HG02798 (cell line): ENCODE measurements at regions not wholly inside any gene's neighbourhood (a gene's known extent, or its start where the extent isn't known, plus 50 kb on each side); places are given as distances from the start of the nearest gene placed in this dataset.
"Not testable (repeated sequence)": the region's sequence is repeated elsewhere in the genome, so short reads cannot be mapped to it uniquely, and the experiment has no call there.

Experiments
- ATAC-seq: cut with Tn5 transposase; IDR thresholded peaks from one replicate; pipeline ENCODE4 v1.9.1; 2021; ENCODE audit warnings: mild to moderate bottlenecking; ENCODE audit not compliant: unreplicated experiment, poor library complexity

DNA sequence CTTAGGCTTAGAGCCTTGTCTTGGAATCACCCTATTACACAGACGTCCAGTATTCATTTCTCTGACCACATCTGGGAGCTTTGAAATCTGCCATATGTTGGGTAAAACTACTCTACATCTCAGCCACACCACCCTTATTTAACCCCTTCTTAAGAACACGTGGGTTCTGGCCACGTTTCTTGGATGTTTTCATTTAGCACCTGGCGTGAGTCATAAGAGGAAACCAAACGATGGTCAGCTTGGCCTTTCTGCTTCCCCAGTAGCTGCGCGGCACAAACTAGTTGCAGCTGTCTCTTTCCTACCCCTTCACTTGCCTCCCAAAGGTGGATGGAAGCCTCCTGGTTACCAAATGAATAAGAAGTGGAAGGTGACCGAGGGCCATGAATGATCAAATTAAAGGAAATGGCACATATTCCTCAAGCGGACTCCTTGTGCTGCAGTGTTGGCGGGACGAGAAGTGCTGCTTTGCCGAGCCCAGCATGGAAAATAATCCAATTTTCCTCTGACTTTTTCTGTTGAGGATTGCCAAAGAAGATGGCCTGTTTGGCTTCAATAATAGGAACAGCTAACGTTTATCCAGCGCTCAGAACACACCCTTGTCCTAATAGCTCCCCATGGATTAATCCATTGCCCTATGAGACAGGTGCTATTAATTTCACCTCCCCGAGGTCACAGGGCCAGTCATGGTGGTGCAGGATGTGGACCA, 154.1 kb downstream of the ZNF664 start:
- peak; percentile 52 for ATAC-seq

DNA sequence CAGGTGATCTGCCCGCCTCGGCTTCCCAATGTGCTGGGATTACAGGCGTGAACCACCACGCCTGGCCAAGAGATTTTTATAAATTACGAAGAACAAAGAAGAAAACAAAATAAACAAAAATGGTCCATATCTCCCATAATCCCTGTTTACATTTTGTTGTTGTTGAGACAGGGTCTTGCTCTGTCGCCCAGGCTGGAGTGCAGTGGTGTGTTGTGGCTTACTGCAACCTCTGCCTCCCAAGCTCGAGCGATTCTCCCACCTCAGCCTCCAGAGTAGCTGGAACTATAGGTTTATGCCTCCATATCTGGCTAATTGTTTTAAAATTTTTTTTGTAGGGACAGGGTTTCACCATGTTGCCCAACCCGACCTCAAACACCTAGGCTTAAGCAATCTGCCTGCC, 156.1 kb downstream of the ZNF664 start:
- no peak for ATAC-seq

DNA sequence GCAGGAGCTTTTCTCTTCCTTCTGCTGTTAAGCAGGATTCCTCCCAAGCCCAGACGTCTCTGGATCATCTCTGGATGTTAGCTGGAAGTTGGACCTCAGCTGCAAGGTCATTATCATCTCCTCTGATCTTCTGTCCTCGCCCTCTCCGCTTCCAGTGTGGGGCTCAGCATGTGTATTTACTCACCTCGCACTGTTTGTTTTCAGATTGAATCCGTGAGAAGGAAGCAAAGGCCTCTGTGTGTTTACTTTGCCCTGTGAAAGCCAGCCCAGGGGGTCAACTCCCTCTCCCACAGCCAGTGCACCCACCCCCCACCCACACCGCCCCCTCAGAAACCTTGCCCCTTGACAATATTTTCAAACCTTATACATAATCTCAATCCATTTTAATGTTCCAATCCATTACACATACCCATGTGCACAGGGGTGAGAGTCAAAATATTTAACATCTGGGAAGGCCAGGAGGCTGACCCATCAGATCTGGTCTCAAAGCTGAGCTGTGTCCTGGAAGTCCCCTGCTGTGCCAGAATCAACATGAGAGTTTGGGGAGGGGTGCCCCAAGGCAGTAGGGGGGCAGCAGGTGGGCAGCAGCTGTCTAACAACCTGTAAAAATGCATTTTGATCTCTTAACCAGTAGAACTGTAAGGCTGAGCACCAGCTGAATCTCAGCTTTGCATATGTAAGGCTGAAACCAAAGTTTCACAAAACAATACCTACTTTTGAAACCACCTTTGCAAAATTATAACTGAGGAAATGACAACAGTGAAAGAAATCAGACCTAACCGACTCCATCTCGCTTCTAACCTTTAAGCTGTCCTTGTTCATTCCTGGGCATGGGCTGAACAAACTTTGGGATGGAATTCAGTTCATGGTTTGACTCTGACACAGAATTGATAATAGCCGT, 157.9 kb downstream of the ZNF664 start:
- peak; percentile 78 for ATAC-seq

DNA sequence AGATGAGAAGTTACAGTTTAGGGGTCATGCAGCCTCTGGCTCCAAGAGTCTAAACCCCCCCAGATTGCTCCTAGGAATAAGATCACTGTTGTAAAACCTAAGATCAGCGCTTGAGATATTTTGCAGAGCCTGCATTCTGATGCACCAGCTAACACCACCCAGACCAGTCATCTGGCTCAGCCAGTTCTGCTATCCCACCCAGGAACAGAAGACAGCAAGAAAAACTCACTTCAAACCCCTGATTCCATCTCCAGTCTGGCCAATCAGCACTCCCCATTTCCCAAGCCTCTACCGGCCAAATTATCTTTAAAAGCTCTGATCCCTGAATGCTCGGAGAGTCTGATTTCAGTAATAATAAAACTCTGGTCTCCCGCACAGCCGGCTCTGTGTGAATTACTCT, 158.6 kb downstream of the ZNF664 start:
- no peak for ATAC-seq

DNA sequence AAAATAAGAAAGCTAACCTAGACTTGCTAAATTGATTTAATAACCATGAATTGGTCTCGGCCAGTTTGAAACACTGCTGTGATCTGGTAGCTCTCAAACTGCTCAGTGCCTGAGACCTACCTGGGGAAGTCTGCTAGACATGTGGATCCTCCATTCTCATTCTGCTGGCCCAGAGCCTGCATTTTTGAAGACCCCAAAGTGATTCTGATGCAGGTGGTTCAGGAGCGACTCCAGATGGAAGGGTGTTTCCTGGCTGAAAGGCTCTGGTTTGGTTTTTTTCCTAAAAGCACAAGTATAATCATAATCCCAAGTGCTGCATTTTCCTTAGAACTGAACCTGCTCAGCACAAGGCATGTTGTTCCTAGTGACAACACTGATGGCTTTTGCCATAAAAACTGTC, 159.5 kb downstream of the ZNF664 start:
- ATAC-seq, result no peak

DNA sequence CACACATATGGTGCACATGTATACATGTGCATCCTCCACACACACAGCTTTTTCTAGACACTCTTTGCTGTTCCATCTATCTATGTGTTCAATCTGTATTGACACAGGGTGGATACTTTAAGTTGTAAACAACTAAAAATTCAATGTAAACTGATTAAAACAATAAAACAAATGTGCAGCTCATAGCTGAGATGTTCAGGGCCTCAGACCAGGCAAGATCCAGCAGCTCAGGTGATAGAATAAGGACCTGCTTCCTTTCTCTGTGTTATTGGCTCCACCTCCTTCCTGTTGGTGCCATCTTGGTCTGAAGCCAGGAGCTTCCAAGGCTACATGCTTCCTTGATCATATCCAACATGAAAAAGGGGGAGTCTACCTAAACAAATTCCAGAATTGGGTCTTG, 158.1 kb upstream of the RFLNA start:
- no peak for ATAC-seq

DNA sequence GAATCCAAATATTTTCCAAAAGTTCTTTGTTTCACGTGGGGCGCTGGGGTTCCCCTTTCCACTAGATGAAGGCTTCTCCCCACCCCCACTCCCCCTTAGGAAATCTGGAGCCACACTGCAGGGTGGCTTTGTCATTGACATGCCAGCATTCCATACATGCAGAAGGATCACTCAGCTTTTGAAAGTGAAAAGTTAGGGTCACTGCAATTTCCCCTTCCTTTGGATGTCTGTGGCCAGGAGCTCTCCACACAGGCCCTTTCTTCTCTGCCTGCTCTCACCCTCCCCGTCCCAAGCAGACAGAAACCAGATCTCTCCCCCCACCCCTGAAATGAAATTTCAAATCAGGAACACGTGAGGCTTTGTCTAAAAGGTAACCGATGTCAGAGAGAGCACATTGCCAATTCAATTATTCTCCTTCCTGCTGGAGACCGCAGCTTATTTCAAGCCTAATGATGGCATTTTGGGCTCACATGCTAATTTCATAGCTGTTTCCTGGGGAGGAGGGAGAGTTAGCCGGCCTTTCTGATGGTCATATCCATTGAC, 153.9 kb upstream of the RFLNA start:
- ATAC-seq, result no peak

DNA sequence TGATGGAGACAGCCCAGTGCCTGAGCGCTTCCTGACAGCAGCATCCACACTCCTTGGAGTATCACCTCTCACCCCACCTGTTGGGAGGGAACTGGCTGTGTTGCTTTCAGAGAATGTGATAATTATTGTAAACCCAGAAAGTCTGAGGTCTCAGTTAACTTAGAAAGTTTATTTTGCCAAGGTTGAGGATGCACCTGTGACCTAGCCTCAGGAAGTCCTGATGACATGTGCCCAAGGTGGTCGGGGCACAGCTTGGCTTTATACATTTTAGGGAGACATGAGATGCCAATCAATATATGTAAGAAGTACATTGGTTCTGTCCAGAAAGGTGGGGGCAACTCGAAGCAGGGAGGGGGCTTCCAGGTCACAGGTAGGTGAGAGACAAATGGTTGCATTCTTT, 153.3 kb upstream of the RFLNA start:
- not testable (repeated sequence) for ATAC-seq

DNA sequence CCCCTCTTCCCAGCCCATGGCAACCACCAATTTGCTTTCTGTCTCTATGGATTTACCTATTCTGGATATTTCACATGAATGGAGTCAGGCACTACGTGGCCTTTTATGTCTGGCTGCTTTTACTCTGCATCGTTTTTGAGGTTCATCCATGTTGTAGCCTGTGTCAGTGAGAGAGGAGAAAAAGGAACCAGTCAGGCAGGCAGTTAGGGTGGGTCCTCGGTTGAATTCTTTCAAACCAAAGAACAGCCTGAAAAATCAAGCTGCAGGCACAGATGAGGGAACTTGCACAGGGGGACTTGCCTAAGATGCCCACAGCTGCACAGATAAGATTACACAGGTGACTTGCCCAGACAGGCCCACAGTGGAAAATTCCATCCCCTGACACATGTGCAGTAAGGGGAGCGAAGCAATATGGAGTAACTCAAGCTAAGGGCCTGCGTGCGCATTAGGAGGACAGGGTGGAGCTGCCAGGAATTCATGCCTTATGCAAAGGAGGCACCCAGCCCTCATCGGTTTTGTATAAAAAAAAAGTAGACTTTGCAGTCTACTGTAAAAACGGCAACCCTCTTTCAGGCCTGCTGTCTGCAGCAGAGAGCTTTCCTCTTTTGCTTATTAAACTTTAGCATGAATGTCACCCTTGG, 152.4 kb upstream of the RFLNA start:
- ATAC-seq, result no peak

DNA sequence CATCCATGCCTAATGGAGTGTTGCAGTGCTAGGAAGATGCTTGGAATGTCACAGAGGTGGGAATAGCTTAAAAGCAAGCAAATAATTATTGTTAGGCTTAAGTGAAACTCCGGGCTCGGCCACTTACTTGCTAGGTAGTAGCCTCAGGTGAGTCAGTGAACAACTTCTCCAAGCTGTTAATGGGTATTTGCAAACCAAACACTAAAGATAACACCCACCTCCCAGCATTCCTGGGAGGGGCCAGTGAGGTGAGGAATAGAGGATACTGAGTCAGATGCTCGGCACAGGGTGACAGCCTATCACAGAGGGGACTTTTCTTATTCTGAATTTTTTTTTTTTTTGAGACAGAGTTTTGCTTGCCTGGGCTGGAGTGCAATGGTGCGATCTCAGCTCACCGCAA, 151.2 kb upstream of the RFLNA start:
- no peak for ATAC-seq

DNA sequence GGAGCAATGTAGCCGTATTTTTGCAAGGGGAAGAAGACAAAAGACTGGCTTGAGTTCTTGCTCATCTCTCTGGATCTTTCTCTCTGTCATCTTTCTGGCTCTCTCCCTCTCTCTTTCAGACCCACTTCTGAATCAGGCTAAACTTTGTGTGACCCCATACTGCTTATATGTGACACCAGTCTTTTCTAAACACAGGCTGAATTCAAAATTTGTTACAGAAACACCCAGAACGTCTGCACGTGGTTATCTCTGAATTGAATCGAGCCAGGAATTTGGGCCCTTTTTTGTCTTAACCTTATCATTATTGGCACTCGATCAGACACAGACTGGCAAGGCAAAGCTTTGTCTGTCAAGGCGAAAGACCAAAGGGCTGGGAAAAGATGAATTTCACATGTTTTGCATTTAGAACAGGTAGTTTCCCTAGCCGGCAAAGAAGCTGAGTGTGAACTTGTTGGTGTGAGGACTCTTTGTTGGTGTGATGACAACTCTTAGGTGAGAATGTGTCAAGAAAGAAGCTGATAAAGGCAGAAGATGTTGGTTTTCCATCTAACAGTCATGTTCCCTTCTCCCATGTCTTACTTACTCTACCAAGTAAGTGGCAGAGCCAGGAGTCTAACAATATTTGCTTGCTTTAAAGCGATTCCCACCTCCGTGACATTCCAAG, 150.2 kb upstream of the RFLNA start:
- no peak for ATAC-seq

DNA sequence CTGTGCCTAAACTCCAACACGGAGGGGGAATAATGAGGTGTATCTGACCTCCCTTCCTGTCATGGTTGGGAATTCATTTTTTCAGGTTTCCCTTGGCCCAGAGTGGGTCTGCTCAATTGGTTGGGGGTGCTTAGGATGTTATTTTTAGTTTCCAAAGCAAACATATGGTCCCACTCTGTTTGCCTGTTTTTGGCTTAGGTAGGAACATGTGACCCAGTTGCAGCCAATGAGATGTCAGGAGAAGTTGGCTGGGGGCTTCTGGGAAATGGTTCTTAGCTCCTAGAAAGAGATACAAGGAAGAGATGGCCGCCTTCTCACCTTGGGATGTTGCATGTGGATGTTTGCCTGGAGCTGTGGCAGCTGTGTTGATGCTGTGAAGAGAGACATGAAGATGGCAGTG, 147.9 kb upstream of the RFLNA start:
- no peak for ATAC-seq

DNA sequence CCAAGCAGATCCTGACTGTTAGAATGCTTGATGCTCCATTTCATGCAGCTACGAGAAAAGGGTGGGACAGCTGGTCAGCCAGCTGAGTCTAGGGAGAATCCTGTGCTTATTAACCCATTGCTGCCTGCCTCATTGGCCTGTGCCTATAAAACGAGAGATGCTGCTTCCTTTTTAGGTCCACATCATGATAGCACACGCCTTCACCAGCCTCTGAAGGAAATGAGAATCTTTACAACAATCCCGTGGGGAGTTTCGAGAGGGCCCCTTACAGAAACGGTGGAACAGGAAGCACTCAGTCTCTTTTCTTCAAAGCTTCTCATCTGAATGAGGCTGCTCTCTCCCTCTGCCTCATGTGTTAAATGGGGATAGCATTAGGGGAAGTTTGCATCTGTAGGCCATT, 147.3 kb upstream of the RFLNA start:
- peak; percentile 35 for ATAC-seq

DNA sequence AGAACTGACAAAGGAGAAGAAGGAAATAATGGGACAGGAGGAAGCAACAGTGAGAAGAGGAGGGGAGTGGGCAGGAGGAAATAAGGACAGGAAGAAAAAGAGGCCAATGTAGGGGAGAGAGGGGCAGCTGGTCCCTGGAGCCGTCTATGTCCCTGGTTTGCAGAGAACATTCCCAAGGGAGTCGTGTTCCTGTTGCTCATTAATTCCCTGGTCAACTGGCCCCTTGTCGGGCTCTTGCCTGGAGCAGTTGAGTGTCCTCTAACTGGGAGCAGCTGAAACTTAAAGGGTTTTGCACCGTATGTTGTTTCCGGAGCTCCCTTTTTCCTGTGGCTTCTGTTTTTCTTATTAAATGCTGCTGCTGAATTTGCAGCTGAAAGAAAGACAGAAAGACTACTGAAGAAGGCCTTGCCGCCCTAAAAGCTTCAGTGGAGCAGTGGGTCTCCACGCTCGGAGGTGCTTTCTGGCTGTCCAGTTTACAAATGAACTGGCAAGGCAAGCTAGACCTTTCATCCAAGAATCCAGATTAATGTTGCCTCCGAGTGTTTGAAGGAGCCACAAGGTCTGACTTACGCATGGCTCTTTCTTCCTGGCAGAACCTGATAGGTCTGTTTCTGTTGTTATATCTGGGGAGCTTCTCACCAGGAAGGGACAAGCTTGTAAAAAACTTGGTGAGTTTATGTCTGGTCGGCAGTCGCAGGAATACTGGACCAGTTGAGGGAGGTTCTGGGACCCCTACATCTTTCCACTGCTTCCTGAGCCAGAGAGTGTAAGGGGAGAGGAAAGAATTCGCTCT, 146.2 kb upstream of the RFLNA start:
- no peak for ATAC-seq

DNA sequence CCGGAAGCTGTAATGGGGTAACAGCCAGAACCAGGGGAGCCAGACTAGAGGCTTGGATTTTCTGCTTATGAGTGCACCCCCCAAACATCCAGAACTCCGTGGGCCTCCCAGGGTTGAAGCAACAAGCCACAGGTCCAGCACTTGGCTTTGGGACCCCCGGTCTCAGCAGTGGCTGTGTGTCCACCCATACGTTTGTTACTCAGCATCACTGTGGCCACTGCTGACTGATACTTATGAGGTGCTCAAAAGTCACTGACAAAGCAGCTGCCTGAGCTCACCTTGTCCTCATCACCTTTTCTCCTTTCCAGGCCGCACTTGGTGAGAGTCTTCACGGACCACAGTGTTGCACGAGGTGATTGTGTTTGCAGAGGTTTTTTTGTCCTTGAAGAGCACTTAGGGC, 145.6 kb upstream of the RFLNA start:
- ATAC-seq, result no peak

DNA sequence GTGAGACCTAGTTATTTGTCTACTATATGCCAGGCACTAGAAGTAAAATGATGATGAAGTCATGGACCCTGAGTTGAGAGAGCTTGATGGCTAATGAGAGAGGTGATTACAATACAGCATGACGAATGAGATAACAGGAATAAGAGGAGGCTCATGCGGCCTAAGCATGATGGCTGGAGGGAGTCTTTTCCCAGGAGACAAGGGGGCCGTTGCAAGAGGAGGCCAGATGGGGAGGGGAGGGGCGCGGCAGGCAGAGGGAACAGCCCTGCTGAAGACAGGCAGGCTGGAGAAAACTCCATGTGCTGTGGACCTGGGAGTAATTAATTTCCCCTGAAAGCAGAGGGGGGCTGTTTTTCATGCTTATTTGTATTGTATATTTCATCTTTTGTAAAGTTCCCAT, 144.7 kb upstream of the RFLNA start:
- no peak for ATAC-seq

DNA sequence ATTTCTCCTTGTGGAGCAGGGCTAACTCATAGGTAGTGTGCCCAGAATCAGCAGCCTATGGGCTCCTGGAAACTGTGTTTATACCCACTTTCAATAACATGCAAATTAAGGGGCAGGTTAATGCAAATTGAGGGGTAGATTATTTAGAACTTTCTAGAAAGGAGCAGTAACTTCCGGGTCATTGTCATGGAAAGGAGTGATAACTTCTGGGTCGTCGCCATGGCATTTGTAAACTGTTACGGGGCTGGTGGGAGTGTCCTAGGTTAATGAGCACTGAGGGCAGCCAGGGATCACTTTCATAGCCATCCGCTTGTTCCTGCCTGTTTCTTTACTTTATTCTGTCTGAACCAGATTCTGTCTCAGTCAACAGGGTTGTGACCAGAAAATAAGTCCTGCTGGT, 143.3 kb upstream of the RFLNA start:
- ATAC-seq, result no peak

DNA sequence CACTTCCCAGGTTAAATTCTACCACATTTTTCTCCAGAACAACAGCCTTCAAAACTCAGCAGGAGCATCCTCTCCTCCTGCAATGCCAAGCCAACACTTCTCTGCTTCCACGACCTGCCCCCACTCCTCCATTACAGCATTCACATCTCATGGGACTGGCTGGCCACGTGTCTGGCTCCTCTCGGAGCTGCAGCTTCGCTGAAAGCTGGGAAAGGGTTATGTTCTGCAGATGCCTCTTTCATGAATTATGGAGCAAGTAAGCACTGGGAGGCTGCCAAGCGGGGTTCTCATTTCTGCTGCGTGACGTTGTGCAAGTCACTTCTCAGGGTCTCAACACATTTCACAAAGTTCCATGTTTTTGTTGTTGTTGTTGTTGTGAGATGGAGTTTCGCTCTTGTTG, 142.2 kb upstream of the RFLNA start:
- ATAC-seq, result no peak

DNA sequence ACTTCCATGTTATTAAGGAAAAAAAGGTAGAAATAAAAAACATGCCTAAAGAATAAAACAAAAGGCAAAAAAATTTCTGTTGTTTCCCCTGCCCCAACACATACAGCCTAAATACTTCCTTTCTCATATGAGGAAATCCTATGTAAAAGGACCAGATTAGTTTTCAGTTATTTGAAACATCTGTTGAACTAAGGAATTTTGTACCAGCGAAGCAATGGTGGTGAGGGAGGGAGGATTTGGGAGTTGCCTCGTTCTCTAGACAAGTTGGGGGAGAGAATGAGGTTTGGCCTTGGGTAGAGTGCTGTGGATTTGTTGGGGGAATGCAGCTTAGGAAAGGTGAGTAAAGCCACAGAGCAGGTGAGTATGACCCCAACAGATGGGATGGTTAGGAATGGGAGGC, 141.5 kb upstream of the RFLNA start:
- ATAC-seq, result no peak

DNA sequence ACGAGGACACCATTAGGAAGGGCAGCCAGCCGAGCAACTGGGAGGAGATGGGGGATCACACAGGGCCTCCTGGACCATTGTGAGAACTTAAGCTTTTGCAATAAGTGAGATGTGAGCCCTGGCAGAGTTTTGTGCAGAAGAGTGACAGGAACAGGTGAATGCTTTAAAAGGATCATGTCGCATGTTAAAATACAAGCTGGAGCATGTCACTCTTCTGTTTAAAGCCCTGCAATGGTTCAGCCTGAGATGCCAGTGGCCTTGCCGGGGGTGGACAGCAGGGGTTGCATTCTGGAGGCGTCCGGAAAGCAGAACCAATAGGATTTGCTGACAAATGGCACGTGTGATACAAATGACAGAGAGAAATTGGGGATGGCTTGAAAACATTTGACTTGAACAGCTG, 137.5 kb upstream of the RFLNA start:
- no peak for ATAC-seq
